ENCODE measurements at regions not wholly inside any gene's neighbourhood (a gene's known extent, or its start where the extent isn't known, plus 50 kb on each side); places are given as distances from the start of the nearest gene placed in this dataset.
A peak's percentile ranks its signal among the peaks of the same experiment; 100 is the strongest.

DNA sequence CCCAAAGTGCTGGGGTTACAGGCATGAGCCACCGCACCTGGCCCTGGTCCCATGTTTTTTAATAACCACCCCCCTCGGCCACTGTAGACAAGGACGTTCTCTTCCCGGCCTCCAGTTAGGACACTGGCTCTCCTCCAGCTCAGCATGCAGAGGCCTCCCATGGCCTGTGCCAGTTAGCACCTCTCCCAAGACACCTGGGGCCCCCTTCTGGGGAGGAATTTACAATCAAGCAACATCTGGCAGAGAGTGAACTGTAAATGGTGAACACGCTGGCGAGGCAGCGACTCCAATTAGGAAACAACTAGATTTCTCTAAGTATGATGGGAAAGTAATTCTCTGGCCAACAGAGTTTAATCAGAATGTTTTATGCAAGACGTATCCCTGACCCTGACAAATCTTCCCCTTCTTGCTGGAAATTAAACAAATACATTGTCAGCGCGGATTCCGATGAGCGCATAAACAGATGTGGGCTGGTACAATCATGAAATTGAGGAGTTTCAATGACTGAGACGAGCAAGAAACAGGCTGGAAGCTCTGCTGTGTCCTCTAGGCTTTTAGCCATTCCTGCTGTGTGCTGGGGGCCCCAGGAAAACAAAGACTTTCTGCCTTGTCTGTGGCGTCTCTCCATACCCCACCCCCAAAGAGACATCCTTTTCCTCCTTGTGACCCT, 61.7 kb upstream of the DLK1 start:
- TF ChIP-seq POLR2AphosphoS5 (IDR thresholded peaks at IDR 0.05; ENCODE audit: insufficient read depth in 1 of 2, low read depth in 1 of 2) (peak; percentile 32 to 62), POLR2A (IDR thresholded peaks at IDR 0.05) (no peak)
- TF ChIP-seq, protein P1, sequence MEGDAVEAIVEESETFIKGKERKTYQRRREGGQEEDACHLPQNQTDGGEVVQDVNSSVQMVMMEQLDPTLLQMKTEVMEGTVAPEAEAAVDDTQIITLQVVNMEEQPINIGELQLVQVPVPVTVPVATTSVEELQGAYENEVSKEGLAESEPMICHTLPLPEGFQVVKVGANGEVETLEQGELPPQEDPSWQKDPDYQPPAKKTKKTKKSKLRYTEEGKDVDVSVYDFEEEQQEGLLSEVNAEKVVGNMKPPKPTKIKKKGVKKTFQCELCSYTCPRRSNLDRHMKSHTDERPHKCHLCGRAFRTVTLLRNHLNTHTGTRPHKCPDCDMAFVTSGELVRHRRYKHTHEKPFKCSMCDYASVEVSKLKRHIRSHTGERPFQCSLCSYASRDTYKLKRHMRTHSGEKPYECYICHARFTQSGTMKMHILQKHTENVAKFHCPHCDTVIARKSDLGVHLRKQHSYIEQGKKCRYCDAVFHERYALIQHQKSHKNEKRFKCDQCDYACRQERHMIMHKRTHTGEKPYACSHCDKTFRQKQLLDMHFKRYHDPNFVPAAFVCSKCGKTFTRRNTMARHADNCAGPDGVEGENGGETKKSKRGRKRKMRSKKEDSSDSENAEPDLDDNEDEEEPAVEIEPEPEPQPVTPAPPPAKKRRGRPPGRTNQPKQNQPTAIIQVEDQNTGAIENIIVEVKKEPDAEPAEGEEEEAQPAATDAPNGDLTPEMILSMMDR (IDR thresholded peaks at IDR 0.05): no peak
- no peaks in the 10 kb centered on the region for H3K27me3 ChIP-seq

DNA sequence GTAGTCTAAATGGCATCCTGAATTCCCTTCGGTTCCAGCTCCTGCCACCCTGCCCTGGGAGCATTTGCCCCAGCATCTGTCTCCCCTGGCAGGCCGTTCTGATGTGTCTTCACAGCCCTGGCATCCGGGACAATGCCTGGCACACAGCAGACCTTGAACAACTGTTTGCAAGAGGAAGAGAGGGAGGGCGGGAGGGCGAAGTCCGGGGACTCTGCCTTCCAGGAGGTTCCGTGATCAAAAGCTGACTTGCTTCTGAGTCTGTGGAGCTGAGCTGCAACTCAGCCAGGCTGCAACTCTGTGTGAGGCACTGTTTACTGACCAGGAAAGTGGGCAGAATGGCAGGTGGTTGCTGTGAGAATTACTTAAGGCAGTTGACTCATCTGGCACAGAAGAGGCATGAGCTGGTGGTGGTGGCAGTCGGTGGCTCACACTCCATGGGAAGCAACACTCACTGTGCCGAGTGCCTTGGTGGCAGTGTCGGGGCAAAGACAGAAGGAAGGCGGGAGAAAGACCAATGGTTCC, 61.1 kb upstream of the DLK1 start:
- Histone ChIP-seq H3K27me3 (no peaks in the 10 kb centered on the region), H3K4me1 (no peaks in the 10 kb centered on the region), H3K27ac (peak overlapping the region; percentile 75), H3K36me3 (no peaks in the 10 kb centered on the region), H3K9me3 (no peaks in the 10 kb centered on the region), H3K4me3 (no peak overlapping the region)
- intact Hi-C loops (cut with DNase I): no loop called here
- TF ChIP-seq POLR2AphosphoS5 (IDR thresholded peaks at IDR 0.05; ENCODE audit: insufficient read depth in 1 of 2, low read depth in 1 of 2): no peak
- no peak for TF ChIP-seq POLR2A (IDR thresholded peaks at IDR 0.05)
- no peak for DNase-seq (ENCODE audit: extremely low spot score in 2 of 2)

More for the DNA sequence above, 61.7 kb upstream of the DLK1 start:
- Histone ChIP-seq H3K27ac (peak overlapping the region; percentile 75), H3K9me3 (no peaks in the 10 kb centered on the region), H3K4me3 (no peak overlapping the region), H3K4me1 (no peaks in the 10 kb centered on the region), H3K36me3 (no peaks in the 10 kb centered on the region)
- intact Hi-C loops (cut with DNase I): no loop called here
- peak in 1 of 2 donors; percentile 92 for DNase-seq (ENCODE audit: extremely low spot score in 2 of 2)

DNA sequence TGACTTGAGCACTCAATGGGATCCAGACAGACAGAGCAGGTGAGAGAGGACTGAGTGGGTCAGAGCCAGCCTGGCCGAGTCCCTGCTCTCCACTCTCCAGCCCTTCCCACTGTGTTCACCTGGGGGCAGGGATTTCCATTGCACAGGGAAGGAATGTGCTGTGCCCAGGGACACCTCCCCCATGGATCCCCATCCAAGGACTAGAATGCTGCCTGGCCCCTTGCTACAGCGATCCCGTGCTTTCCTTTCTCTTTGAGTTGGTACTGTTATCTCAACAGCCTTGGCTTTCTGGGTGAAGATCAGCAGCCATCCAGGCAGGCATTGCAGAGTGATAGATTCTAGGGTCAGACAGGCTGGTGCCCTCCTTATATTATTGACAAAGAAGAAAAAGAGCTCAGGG, 60.3 kb upstream of the DLK1 start:
- intact Hi-C loops (cut with DNase I): no loop called here
- H3K27me3 ChIP-seq: no peaks in the 10 kb centered on the region

DNA sequence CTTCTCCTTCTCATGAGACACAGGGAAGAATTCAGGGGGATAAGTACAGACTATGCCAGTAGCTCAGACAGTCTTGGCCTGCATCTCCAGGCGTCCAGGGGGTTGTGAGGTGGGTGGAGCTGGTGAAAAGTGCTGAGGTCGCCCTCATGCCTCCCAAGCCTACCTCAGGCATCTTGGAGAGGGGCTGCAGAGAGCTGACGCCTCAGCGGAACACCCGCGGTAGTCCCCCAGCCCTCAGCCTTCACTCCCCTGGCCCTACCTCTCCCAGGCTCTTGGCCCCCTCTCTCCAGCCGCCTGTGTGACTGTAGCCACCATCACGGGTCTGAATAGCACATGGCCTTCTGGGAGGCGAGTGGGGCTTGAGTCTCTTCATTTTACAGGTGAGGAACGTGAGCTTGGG, 59.8 kb upstream of the DLK1 start:
- Histone ChIP-seq H3K27ac (no peak overlapping the region), H3K9me3 (no peaks in the 10 kb centered on the region), H3K4me1 (no peaks in the 10 kb centered on the region), H3K4me3 (no peak overlapping the region), H3K27me3 (no peaks in the 10 kb centered on the region), H3K36me3 (no peaks in the 10 kb centered on the region)
- no peak for DNase-seq (ENCODE audit: extremely low spot score in 2 of 2)
- intact Hi-C loops (cut with DNase I): no loop called here
- TF ChIP-seq POLR2A (IDR thresholded peaks at IDR 0.05) (no peak), POLR2AphosphoS5 (IDR thresholded peaks at IDR 0.05; ENCODE audit: insufficient read depth in 1 of 2, low read depth in 1 of 2) (no peak)
- TF ChIP-seq, protein P1 (IDR thresholded peaks at IDR 0.05): no peak

More for the DNA sequence above, 60.3 kb upstream of the DLK1 start:
- TF ChIP-seq, protein P1 (IDR thresholded peaks at IDR 0.05): no peak
- TF ChIP-seq POLR2A (IDR thresholded peaks at IDR 0.05) (no peak), POLR2AphosphoS5 (IDR thresholded peaks at IDR 0.05; ENCODE audit: insufficient read depth in 1 of 2, low read depth in 1 of 2) (no peak)
- Histone ChIP-seq H3K9me3 (no peaks in the 10 kb centered on the region), H3K27ac (no peak overlapping the region), H3K4me1 (no peaks in the 10 kb centered on the region), H3K4me3 (no peak overlapping the region), H3K36me3 (no peaks in the 10 kb centered on the region)
- no peak for DNase-seq (ENCODE audit: extremely low spot score in 2 of 2)

DNA sequence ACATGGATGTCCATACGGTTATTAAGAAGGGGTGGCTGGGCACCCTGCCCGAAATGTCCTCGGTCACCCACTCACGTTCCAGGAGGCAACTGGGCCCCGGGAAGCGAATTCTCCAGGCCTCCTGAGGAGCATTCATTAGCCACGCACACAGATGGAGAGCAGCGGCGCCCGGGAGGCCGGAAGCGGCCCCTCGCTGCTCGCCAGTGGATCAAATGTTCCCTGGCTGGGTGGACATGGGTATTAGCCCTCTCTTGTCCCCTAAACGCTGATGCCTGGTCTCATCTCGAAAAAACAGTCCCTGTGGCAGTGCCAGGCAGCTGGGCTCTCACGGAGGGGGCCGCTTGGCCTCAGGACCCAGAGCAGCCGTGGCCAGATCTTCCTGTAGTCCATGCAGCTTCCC, 59.0 kb upstream of the DLK1 start:
- Histone ChIP-seq H3K27ac (no peak overlapping the region), H3K4me3 (no peak overlapping the region), H3K9me3 (no peaks in the 10 kb centered on the region), H3K36me3 (no peaks in the 10 kb centered on the region), H3K4me1 (no peaks in the 10 kb centered on the region), H3K27me3 (no peaks in the 10 kb centered on the region)
- intact Hi-C loops (cut with DNase I): no loop called here
- TF ChIP-seq POLR2AphosphoS5 (IDR thresholded peaks at IDR 0.05; ENCODE audit: insufficient read depth in 1 of 2, low read depth in 1 of 2): no peak
- TF ChIP-seq, protein P1 (IDR thresholded peaks at IDR 0.05): no peak
- TF ChIP-seq POLR2A (IDR thresholded peaks at IDR 0.05): no peak
- no peak for DNase-seq (ENCODE audit: extremely low spot score in 2 of 2)

All from vagina (tissue), 2 donors.